K562 (cell line): ENCODE measurements at regions not wholly inside any gene's neighbourhood (a gene's known extent, or its start where the extent isn't known, plus 50 kb on each side); places are given as distances from the start of the nearest gene placed in this dataset.
"Not testable (repeated sequence)": the region's sequence is repeated elsewhere in the genome, so short reads cannot be mapped to it uniquely, and the experiment has no call there.

Source experiments
- ATAC-seq: fragments of 200-7000 bp; cut with Tn5 transposase; 3 replicates; pipeline ENCODE4 v1.9.1; 2020; ENCODE audit warnings: moderate library complexity
- BruUV-seq: library from RNA; stranded (reverse); fragments of 400-500 nt; replicated peaks from 2 replicates; lab custom pipeline; 2021; lab: Mats Ljungman, UMichigan
- CTCF ChIA-PET: fragments of 300-600 bp; formaldehyde crosslinking; extraction: SDS; loops from one replicate; lab custom pipeline; 2021; ENCODE audit warnings: low intra/inter-chr PET ratio; lab: Yijun Ruan, JAX
- POLR2A ChIA-PET: fragments of 300-600, 350-650 bp; sonication (Branson Sonifier 250); formaldehyde crosslinking; extraction: SDS; loops from one replicate; lab custom pipeline; 2021; ENCODE audit warnings: antibody characterized with exemption, inconsistent platforms; lab: Yijun Ruan, JAX
- DNase-seq, 4 experiments: peaks; one replicate each; pipeline versions ENCODE4 v3.0.0 to v3.0.0-alpha.2; 2011 to 2018; ENCODE audit warnings: low spot score in 3 of 4, mixed read lengths in 3 of 4; ENCODE audit errors: extremely low read depth in 1 of 4
- FAIRE-seq: peaks from 2 replicates; lab custom pipeline; 2011; peaks lifted over from hg19 to GRCh38; lab: Jason Lieb, UNC
- H2AFZ ChIP-seq: 2 replicates; pipeline ENCODE4 v1.6.0; 2011; ENCODE audit warnings: low read depth, low read length, control low read depth, inconsistent platforms
- H3K27ac ChIP-seq: fragments of 200-600 bp; 3 replicates; pipeline ENCODE4 v1.8.0; 2011; ENCODE audit warnings: low read depth, mild to moderate bottlenecking, control low read depth, inconsistent platforms, low read length, moderate library complexity, mixed read lengths; ENCODE audit errors: extremely low read depth
- H3K27me3 ChIP-seq, 2 experiments: fragments of 300-600 bp in 1 of 2; 2 replicates in 1 of 2; 3 replicates in 1 of 2; pipeline versions ENCODE4 v1.6.0 to v1.8.0; 2011; ENCODE audit warnings: inconsistent platforms in 2 of 2, low read length in 2 of 2, mild to moderate bottlenecking in 1 of 2, mixed read lengths in 1 of 2, moderate library complexity in 1 of 2; ENCODE audit not compliant: control insufficient read depth in 2 of 2, insufficient read depth in 2 of 2
- H3K36me3 ChIP-seq: fragments of 300-600 bp; 3 replicates; pipeline ENCODE4 v1.8.0; 2011; ENCODE audit warnings: mild to moderate bottlenecking, low read length, inconsistent platforms; ENCODE audit not compliant: control insufficient read depth, insufficient read depth
- H3K4me1 ChIP-seq, 2 experiments: fragments of 200-600 bp in 1 of 2; replicated peaks in 1 of 2; 2 replicates in 1 of 2; 3 replicates in 1 of 2; pipeline versions ENCODE4 v1.5.1 to v1.8.0; 2011; ENCODE audit warnings: inconsistent platforms in 2 of 2, low read length in 2 of 2, mild to moderate bottlenecking in 1 of 2, mixed read lengths in 1 of 2, moderate library complexity in 1 of 2; ENCODE audit not compliant: control insufficient read depth in 2 of 2, insufficient read depth in 2 of 2
- H3K4me2 ChIP-seq: 2 replicates; pipeline ENCODE4 v1.6.1; 2011; ENCODE audit warnings: low read length, control low read depth, inconsistent platforms, mixed read lengths; ENCODE audit not compliant: insufficient read depth
- H3K4me3 ChIP-seq: fragments of 200-600 bp; sonication (generic), shearing (Covaris generic); 2 replicates; pipeline ENCODE4 v1.5.1; 2016; ENCODE audit warnings: control low read depth, inconsistent platforms
- H3K79me2 ChIP-seq: fragments of 200-600 bp; 3 replicates; pipeline ENCODE4 v1.8.0; 2011; ENCODE audit warnings: low read length, inconsistent platforms; ENCODE audit not compliant: control insufficient read depth, insufficient read depth
- H3K9ac ChIP-seq, 2 experiments: 2 replicates each; pipeline versions ENCODE4 v1.6.0 to v1.6.1; 2011; ENCODE audit warnings: low read depth in 2 of 2, low read length in 2 of 2, control low read depth in 1 of 2, inconsistent platforms in 1 of 2, mild to moderate bottlenecking in 1 of 2, mixed read lengths in 1 of 2; ENCODE audit not compliant: insufficient read depth in 1 of 2
- H3K9me1 ChIP-seq: one replicate; pipeline ENCODE4 v1.6.0; 2011; ENCODE audit warnings: inconsistent platforms, mild to moderate bottlenecking, low read length, moderate library complexity; ENCODE audit not compliant: control insufficient read depth, insufficient read depth
- H3K9me3 ChIP-seq: replicated peaks from 2 replicates; pipeline ENCODE4 v1.5.1; 2011; ENCODE audit warnings: low read depth, low read length, inconsistent platforms; ENCODE audit not compliant: control insufficient read depth, insufficient read depth
- H4K20me1 ChIP-seq: replicated peaks from 2 replicates; pipeline ENCODE4 v1.6.1; 2011; ENCODE audit warnings: low read length, inconsistent platforms, mixed read lengths; ENCODE audit not compliant: control insufficient read depth, insufficient read depth
- C11orf30 ChIP-seq: fragments of 450-650 bp; IDR thresholded peaks from 2 replicates; pipeline ENCODE4 v1.6.1; 2016; ENCODE audit warnings: low read depth, mild to moderate bottlenecking
- KAT8 ChIP-seq: fragments of 450-650 bp; IDR thresholded peaks from 2 replicates; pipeline ENCODE4 v1.6.1; 2016; ENCODE audit warnings: low read depth, mild to moderate bottlenecking
- MAFF ChIP-seq: IDR thresholded peaks from 2 replicates; pipeline ENCODE4 v1.6.1; 2012; ENCODE audit warnings: low read length, improper control_type of control experiment
- MAFG ChIP-seq: fragments of 450-650 bp; conservative IDR thresholded peaks from 2 replicates; pipeline ENCODE4 v1.6.1; 2016; ENCODE audit warnings: missing genetic modification characterization, missing compliant biosample characterization
- MAFK ChIP-seq: IDR thresholded peaks from 2 replicates; pipeline ENCODE4 v1.6.1; 2011; ENCODE audit warnings: low read length, improper control_type of control experiment
- POLR3G ChIP-seq: IDR thresholded peaks from 2 replicates; pipeline ENCODE4 v1.6.1; 2011; ENCODE audit not compliant: insufficient read length, insufficient replicate concordance; ENCODE audit errors: extremely low read depth
- ZC3H11A ChIP-seq: IDR thresholded peaks from 2 replicates; pipeline ENCODE4 v1.6.1; 2012; ENCODE audit warnings: low read depth, low read length, improper control_type of control experiment
- ZNF316 ChIP-seq: fragments of 450-650 bp; IDR thresholded peaks from 2 replicates; pipeline ENCODE4 v1.6.1; 2016
- WGBS: fragments of 100-300 bp; shearing (Covaris generic); methylation state at CpG from one replicate; pipeline ENCODE4 v1.1.6; 2016; ENCODE audit warnings: low coverage, mixed read lengths; ENCODE audit not compliant: insufficient coverage; ENCODE audit errors: missing lambda C conversion rate; 5-methylcytosine and 5-hydroxymethylcytosine counted together
- in situ Hi-C: fragments of 300-500 bp; cut with MboI; formaldehyde crosslinking; loops from 4 replicates; pipeline ENCODE4 v1.15.0; 2018; ENCODE audit warnings: inconsistent platforms, mixed read lengths
- intact Hi-C: fragments of 100-400 bp; cut with micrococcal nuclease; formaldehyde crosslinking; loops from 2 replicates; pipeline ENCODE4 v1.14.2; 2022

DNA sequence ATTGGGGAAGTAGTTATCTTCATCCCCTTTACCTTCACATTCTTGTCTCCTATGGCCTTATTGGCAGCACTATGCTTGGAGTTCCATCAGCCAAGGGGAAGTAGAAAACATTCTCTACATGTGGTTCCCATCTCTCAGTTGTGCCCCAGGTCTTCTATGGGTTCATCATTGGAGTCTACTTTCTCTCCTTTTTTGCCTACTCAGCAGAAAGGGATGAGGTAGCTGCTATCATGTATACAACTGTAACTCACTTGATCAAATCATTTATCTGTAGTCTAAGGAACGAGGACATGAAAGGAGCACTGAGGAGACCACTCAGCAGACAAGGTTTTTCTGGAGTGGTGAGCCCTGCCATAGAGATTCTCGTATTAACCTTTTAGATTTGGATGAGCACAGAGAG is 119.0 kb upstream of the OR13H1 start:
- H3K36me3 ChIP-seq: no peaks in the 10 kb centered on the region
- no peaks in the 10 kb centered on the region for H3K4me1 ChIP-seq
- no peak overlapping the region for H2AFZ ChIP-seq
- DNase-seq (no peak), ATAC-seq (no peak)
- intact Hi-C loops: no loop called here
- no peaks in the 10 kb centered on the region for H3K9me3 ChIP-seq
- ChIA-PET CTCF (no interaction called here), POLR2A (no interaction called here)
- H3K4me3 ChIP-seq: no peak overlapping the region
- H3K27ac ChIP-seq: no peak overlapping the region
- no peak overlapping the region for H3K9ac ChIP-seq
- H3K4me2 ChIP-seq: no peak overlapping the region
- H4K20me1 ChIP-seq: no peaks in the 10 kb centered on the region
- TF ChIP-seq MAFF (peak; percentile 90), C11orf30 (peak; percentile 80), ZNF316 (peak; percentile 84), ZC3H11A (no peak), POLR3G (no peak), KAT8 (no peak), MAFG (tag) (peak; percentile 79), MAFK (peak; percentile 92)
- TF ChIP-seq, all 486 proteins: peak for 5
- H3K9me1 ChIP-seq: no peaks in the 10 kb centered on the region
- in situ Hi-C loops: no loop called here
- 0% methylated on average over 2 of the region's 2 CpGs for WGBS
- H3K79me2 ChIP-seq: no peaks in the 10 kb centered on the region
- FAIRE-seq: no peak
- H3K27me3 ChIP-seq: no peaks in the 10 kb centered on the region
- no TSS peak for BruUV-seq

DNA sequence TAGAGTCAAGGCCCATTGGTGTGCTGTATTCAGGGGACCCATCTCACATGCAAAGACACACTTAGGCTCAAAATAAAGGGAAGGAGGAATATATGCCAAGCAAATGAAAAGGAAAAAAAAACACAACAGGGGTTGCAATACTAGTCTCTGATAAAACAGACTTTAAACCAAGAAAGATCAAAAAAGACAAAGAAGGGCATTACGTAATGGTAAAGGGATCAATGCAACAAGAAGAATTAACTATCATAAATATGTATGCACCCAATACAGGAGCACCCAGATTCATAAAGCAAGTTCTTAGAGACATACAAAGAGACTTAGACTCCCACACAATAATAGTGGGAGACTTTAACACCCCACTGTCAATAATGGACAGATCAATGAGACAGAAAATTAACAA is 113.4 kb upstream of the OR13H1 start:
- H3K9me3 ChIP-seq, in situ Hi-C loops, BruUV-seq, H3K27ac ChIP-seq, H3K27me3 ChIP-seq, H4K20me1 ChIP-seq, FAIRE-seq, POLR2A ChIA-PET, H3K79me2 ChIP-seq, H3K9ac ChIP-seq, H3K4me3 ChIP-seq, H2AFZ ChIP-seq, H3K9me1 ChIP-seq, H3K4me1 ChIP-seq, H3K4me2 ChIP-seq, ATAC-seq, H3K36me3 ChIP-seq, DNase-seq, CTCF ChIA-PET, intact Hi-C loops: not testable (repeated sequence)
- WGBS: 0% methylated on average over 1 of the region's 1 CpG
